ENCODE measurements at regions not wholly inside any gene's neighbourhood (a gene's known extent, or its start where the extent isn't known, plus 50 kb on each side); places are given as distances from the start of the nearest gene placed in this dataset.

GRCh38 chr4:152181150-152181549, 354.7 kb downstream of the FBXW7 start:
- TF ChIP-seq CTCF (conservative IDR thresholded peaks at IDR 0.05; ENCODE audit: low read length) (no peak), EZH2phosphoT487 (IDR thresholded peaks at IDR 0.05; ENCODE audit: borderline replicate concordance) (no peak)

Measured in Loucy (cell line).